Endothelial cell of umbilical vein (primary cell): ENCODE measurements at regions not wholly inside any gene's neighbourhood (a gene's known extent, or its start where the extent isn't known, plus 50 kb on each side); places are given as distances from the start of the nearest gene placed in this dataset.

ENCODE experiments used
- BruUV-seq: library from RNA; stranded (reverse); fragments of 400-500 nt; replicated peaks from 2 replicates; lab custom pipeline; 2021; lab: Mats Ljungman, UMichigan
- CTCF ChIA-PET: fragments of 300-600, 350-600 bp; sonication (Branson Sonifier 250); formaldehyde crosslinking; loops from one replicate; lab custom pipeline; 2021; ENCODE audit warnings: antibody characterized with exemption, inconsistent platforms; lab: Charles Lee
- POLR2A ChIA-PET: fragments of 300-600, 350-600 bp; sonication (Branson Sonifier 250); formaldehyde crosslinking; loops from one replicate; lab custom pipeline; 2021; ENCODE audit warnings: antibody characterized with exemption, inconsistent platforms; lab: Charles Lee
- DNase-seq: peaks from one replicate; pipeline ENCODE4 v3.0.0-alpha.2; 2011; ENCODE audit warnings: low read depth, low spot score
- FAIRE-seq: peaks from 2 replicates; lab custom pipeline; 2011; peaks lifted over from hg19 to GRCh38; lab: Jason Lieb, UNC
- H2AFZ ChIP-seq: 2 replicates; pipeline ENCODE4 v1.6.0; 2012; ENCODE audit warnings: low read depth, low read length, control low read depth, inconsistent platforms
- H3K27ac ChIP-seq: 2 replicates; pipeline ENCODE4 v1.5.1; 2011; ENCODE audit warnings: low read depth, mild to moderate bottlenecking, control low read depth, low read length, moderate library complexity; ENCODE audit not compliant: insufficient read depth
- H3K27me3 ChIP-seq, 2 experiments: 2 replicates each; pipeline versions ENCODE4 v1.6.0 to v1.6.1; 2011; ENCODE audit warnings: low read length in 2 of 2, mixed read lengths in 1 of 2; ENCODE audit not compliant: control insufficient read depth in 2 of 2, insufficient read depth in 2 of 2
- H3K36me3 ChIP-seq, 2 experiments: 2 replicates in 1 of 2; 3 replicates in 1 of 2; pipeline ENCODE4 v1.5.1; 2011; ENCODE audit warnings: low read length in 2 of 2, mild to moderate bottlenecking in 1 of 2, moderate library complexity in 1 of 2; ENCODE audit not compliant: control insufficient read depth in 2 of 2, insufficient read depth in 2 of 2; ENCODE audit errors: extremely low read depth in 1 of 2
- H3K4me1 ChIP-seq: 3 replicates; pipeline ENCODE4 v1.5.1; 2011; ENCODE audit warnings: mild to moderate bottlenecking, low read length; ENCODE audit not compliant: control insufficient read depth, insufficient read depth; ENCODE audit errors: extremely low read depth
- H3K4me2 ChIP-seq: 2 replicates; pipeline ENCODE4 v1.6.1; 2011; ENCODE audit warnings: low read length, control low read depth, mixed read lengths; ENCODE audit not compliant: insufficient read depth
- H3K4me3 ChIP-seq, 3 experiments: fragments of 200-600 bp in 1 of 3; sonication (generic), shearing (Covaris generic) in 1 of 3; replicated peaks in 1 of 3; 2 replicates each; pipeline ENCODE4 v1.5.1; 2011 to 2016; ENCODE audit warnings: control low read depth in 3 of 3, low read length in 3 of 3, mild to moderate bottlenecking in 2 of 3, inconsistent platforms in 1 of 3, low read depth in 1 of 3, moderate library complexity in 1 of 3; ENCODE audit not compliant: insufficient read depth in 1 of 3
- H3K79me2 ChIP-seq: 2 replicates; pipeline ENCODE4 v1.6.0; 2012; ENCODE audit warnings: low read length, inconsistent platforms; ENCODE audit not compliant: control insufficient read depth, insufficient read depth
- H3K9ac ChIP-seq: replicated peaks from 2 replicates; pipeline ENCODE3; 2011; ENCODE audit warnings: low read length, control low read depth; ENCODE audit not compliant: insufficient read depth; ENCODE audit errors: extremely low read depth
- H3K9me1 ChIP-seq: replicated peaks from 3 replicates; pipeline ENCODE4 v1.6.0; 2011; ENCODE audit warnings: mild to moderate bottlenecking, low read length; ENCODE audit not compliant: control insufficient read depth, insufficient read depth; ENCODE audit errors: extremely low read depth
- H3K9me3 ChIP-seq: replicated peaks from 2 replicates; pipeline ENCODE4 v1.5.1; 2012; ENCODE audit warnings: low read length, inconsistent platforms; ENCODE audit not compliant: control insufficient read depth, insufficient read depth
- H4K20me1 ChIP-seq: replicated peaks from 2 replicates; pipeline ENCODE3; 2011; ENCODE audit warnings: mild to moderate bottlenecking, low read length; ENCODE audit not compliant: control insufficient read depth, insufficient read depth; ENCODE audit errors: extremely low read depth
- EZH2 ChIP-seq: IDR thresholded peaks from 2 replicates; pipeline ENCODE4 v1.6.1; 2012; ENCODE audit warnings: borderline replicate concordance, low read depth, mild to moderate bottlenecking, moderate library complexity, low read length, inconsistent platforms; ENCODE audit not compliant: severe bottlenecking
- FOS ChIP-seq: IDR thresholded peaks from 2 replicates; pipeline ENCODE4 v1.6.1; 2011; ENCODE audit warnings: mild to moderate bottlenecking, low read length, moderate library complexity, borderline replicate concordance; ENCODE audit not compliant: insufficient read depth
- GATA2 ChIP-seq: IDR thresholded peaks from 2 replicates; pipeline ENCODE4 v1.7.0; 2011; ENCODE audit warnings: low read depth, mild to moderate bottlenecking, moderate library complexity, mixed read lengths, low read length; ENCODE audit not compliant: insufficient read length, insufficient read depth
- JUN ChIP-seq: IDR thresholded peaks from 2 replicates; pipeline ENCODE4 v1.6.1; 2011; ENCODE audit warnings: borderline replicate concordance, low read depth; ENCODE audit not compliant: insufficient read length, insufficient read depth
- MYC ChIP-seq: IDR thresholded peaks from one replicate; pipeline ENCODE4 v1.6.1; 2011; ENCODE audit warnings: mild to moderate bottlenecking, low read depth, low read length
- POLR2A ChIP-seq: IDR thresholded peaks from 2 replicates; pipeline ENCODE4 v1.6.1; 2012; ENCODE audit warnings: low read depth, mild to moderate bottlenecking, control low read depth, low read length
- POLR2AphosphoS5 ChIP-seq: IDR thresholded peaks from 2 replicates; pipeline ENCODE4 v1.6.1; 2012; ENCODE audit warnings: low read depth, mild to moderate bottlenecking, control low read depth, low read length, moderate library complexity; ENCODE audit not compliant: insufficient read depth
- dilution Hi-C: fragments of 300-500 bp; cut with MboI; formaldehyde crosslinking; loops from one replicate; pipeline ENCODE4 v1.15.0; 2019; ENCODE audit warnings: low sequenced_read_pairs; ENCODE audit not compliant: extremely low pct_ligation_motif_present
- intact Hi-C: fragments of 100-400 bp; cut with micrococcal nuclease; formaldehyde crosslinking; loops from one replicate; pipeline ENCODE4 v1.10.0; 2022
- TF ChIP-seq, protein P1 (sequence below), 2 donors: IDR thresholded peaks; 1 replicate in 1 of 2; 2 replicates in 1 of 2; pipeline ENCODE4 v1.5.1; 2011; ENCODE audit warnings: low read length in 2 of 2, mild to moderate bottlenecking in 2 of 2, moderate library complexity in 2 of 2, control low read depth in 1 of 2, inconsistent platforms in 1 of 2, low read depth in 1 of 2; ENCODE audit not compliant: insufficient read depth in 1 of 2; ENCODE audit errors: extremely low read depth in 1 of 2
- TF ChIP-seq, protein P2 (sequence below): IDR thresholded peaks from 2 replicates; pipeline ENCODE4 v1.6.1; 2011; ENCODE audit not compliant: insufficient read depth, insufficient read length

DNA sequence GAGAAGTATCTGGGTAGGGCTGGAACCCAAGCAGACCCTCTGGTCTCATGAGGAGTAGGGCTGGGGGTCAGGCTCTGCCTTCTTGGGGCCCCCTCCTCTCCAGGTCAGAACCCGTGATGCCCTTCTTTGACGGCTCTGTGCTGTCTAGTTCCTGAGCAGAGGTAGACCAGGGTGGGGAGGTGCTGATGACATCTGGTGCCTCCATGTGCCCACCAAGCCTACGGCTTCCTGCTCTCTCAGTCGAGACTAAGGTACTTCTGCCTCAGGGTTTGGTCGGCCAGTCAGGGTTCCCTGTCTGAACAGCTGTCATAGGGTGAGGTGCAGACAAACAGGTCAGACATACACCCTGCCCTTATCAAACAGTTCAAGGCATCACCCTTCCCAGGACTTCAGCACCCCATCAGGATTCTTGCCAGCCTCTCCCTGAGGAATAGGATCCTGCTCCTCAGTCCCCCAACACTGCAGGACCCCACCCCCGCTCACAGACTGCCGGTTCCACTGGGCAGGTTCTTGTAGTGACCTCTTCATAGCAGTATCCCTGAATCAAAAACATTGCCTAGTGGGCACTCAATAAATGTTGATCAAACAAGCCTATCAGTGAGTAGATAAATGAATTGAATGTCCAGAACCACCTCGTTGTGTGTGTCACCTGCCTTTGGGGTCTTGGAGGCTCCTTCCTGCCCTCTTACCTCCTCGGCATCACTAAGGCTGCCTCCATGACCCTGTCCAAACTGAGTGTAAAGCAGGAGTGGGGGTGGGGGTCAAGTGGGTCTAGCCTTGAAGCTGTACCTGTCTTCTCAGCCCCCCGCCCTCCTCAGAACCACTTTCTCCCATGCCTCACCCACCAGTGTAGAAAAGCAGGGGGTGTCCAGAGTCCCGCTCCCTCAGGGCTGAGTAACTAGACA is 158.2 kb downstream of the BUD13 start:
- no peak for TF ChIP-seq MYC
- no peak for TF ChIP-seq GATA2
- TF ChIP-seq JUN = no peak
- TF ChIP-seq POLR2A = no peak
- no peak for TF ChIP-seq EZH2
- TF ChIP-seq, protein P1, sequence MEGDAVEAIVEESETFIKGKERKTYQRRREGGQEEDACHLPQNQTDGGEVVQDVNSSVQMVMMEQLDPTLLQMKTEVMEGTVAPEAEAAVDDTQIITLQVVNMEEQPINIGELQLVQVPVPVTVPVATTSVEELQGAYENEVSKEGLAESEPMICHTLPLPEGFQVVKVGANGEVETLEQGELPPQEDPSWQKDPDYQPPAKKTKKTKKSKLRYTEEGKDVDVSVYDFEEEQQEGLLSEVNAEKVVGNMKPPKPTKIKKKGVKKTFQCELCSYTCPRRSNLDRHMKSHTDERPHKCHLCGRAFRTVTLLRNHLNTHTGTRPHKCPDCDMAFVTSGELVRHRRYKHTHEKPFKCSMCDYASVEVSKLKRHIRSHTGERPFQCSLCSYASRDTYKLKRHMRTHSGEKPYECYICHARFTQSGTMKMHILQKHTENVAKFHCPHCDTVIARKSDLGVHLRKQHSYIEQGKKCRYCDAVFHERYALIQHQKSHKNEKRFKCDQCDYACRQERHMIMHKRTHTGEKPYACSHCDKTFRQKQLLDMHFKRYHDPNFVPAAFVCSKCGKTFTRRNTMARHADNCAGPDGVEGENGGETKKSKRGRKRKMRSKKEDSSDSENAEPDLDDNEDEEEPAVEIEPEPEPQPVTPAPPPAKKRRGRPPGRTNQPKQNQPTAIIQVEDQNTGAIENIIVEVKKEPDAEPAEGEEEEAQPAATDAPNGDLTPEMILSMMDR (IDR thresholded peaks at IDR 0.05; ENCODE audit: extremely low read depth in 1 of 2, insufficient read depth in 1 of 2, low read depth in 1 of 2, low read length in 2 of 2) = no peak
- no peak for TF ChIP-seq FOS
- TF ChIP-seq, protein P2, sequence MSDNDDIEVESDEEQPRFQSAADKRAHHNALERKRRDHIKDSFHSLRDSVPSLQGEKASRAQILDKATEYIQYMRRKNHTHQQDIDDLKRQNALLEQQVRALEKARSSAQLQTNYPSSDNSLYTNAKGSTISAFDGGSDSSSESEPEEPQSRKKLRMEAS = no peak
- no peak for TF ChIP-seq POLR2AphosphoS5
- Histone ChIP-seq H3K79me2 (no peaks in the 10 kb centered on the region), H3K9ac (no peak overlapping the region), H2AFZ (no peak overlapping the region), H3K4me1 (no peaks in the 10 kb centered on the region), H3K4me2 (no peak overlapping the region), H4K20me1 (no peaks in the 10 kb centered on the region), H3K4me3 (no peak overlapping the region), H3K27me3 (peaks cover 0 to 3% of the 10 kb centered on the region in 2 experiments), H3K9me3 (no peaks in the 10 kb centered on the region), H3K36me3 (no peaks in the 10 kb centered on the region), H3K9me1 (no peaks in the 10 kb centered on the region), H3K27ac (no peak overlapping the region)
- dilution Hi-C loops = no loop called here
- ChIA-PET POLR2A (no interaction called here), CTCF (interaction anchor here (1.6 kb wide), 1 partner anchor 256 kb away, joined by 3 read pairs; no protein-coding TSS in a partner anchor)
- FAIRE-seq (no peak), DNase-seq (no peak)
- intact Hi-C loops = no loop called here
- no TSS peak for BruUV-seq
